GM12878 (cell line): ENCODE measurements at regions not wholly inside any gene's neighbourhood (a gene's known extent, or its start where the extent isn't known, plus 50 kb on each side); places are given as distances from the start of the nearest gene placed in this dataset.
A peak's percentile ranks its signal among the peaks of the same experiment; 100 is the strongest.

Experiments
- ATAC-seq: fragments of 200-7000 bp; cut with Tn5 transposase; 3 replicates; pipeline ENCODE4 v1.9.1; 2020; ENCODE audit warnings: mild to moderate bottlenecking, moderate library complexity
- BruUV-seq: library from RNA; stranded (reverse); fragments of 400-500 nt; replicated peaks from 2 replicates; lab custom pipeline; 2021; lab: Mats Ljungman, UMichigan
- CTCF ChIA-PET: fragments of 300-600 bp; sonication (Branson Sonifier 250); formaldehyde crosslinking; extraction: SDS; loops from one replicate; lab custom pipeline; 2021; ENCODE audit warnings: inconsistent platforms; lab: Yijun Ruan, JAX
- POLR2A ChIA-PET: fragments of 350-600 bp; formaldehyde crosslinking; extraction: SDS; loops from one replicate; lab custom pipeline; 2021; ENCODE audit warnings: inconsistent platforms; lab: Charles Lee
- RAD21 ChIA-PET: fragments of 300-600 bp; sonication (Branson Sonifier 250); formaldehyde crosslinking; loops from one replicate; lab custom pipeline; 2023; ENCODE audit warnings: antibody characterized with exemption; ENCODE audit not compliant: unreplicated experiment; lab: Charles Lee
- SMC1A ChIA-PET: fragments of 300-600 bp; sonication (Branson Sonifier 250); formaldehyde crosslinking; loops from one replicate; lab custom pipeline; 2023; ENCODE audit not compliant: unreplicated experiment, uncharacterized antibody; lab: Charles Lee
- DNase-seq: peaks from one replicate; pipeline ENCODE4 v3.0.0-alpha.2; 2011; ENCODE audit warnings: low read depth, low spot score
- FAIRE-seq: peaks from 3 replicates; lab custom pipeline; 2011; peaks lifted over from hg19 to GRCh38; lab: Jason Lieb, UNC
- H2AFZ ChIP-seq: 2 replicates; pipeline ENCODE4 v1.6.0; 2011; ENCODE audit warnings: low read depth, low read length, control low read depth; ENCODE audit not compliant: control insufficient read depth
- H3K27ac ChIP-seq: 2 replicates; pipeline ENCODE4 v1.5.1; 2011; ENCODE audit warnings: control low read depth; ENCODE audit not compliant: control insufficient read depth, insufficient read depth
- H3K27me3 ChIP-seq, 2 experiments: replicated peaks in 1 of 2; 2 replicates each; pipeline versions ENCODE4 v1.6.0 to v1.6.1; 2011; ENCODE audit warnings: low read length in 1 of 2; ENCODE audit not compliant: control insufficient read depth in 2 of 2, insufficient read depth in 2 of 2
- H3K36me3 ChIP-seq, 2 experiments: 2 replicates each; pipeline ENCODE4 v1.5.1; 2011; ENCODE audit warnings: low read length in 1 of 2; ENCODE audit not compliant: control insufficient read depth in 2 of 2, insufficient read depth in 2 of 2
- H3K4me1 ChIP-seq: 2 replicates; pipeline ENCODE4 v1.6.1; 2011; ENCODE audit warnings: mild to moderate bottlenecking, low read length, moderate library complexity, mixed read lengths; ENCODE audit not compliant: control insufficient read depth, insufficient read depth
- H3K4me2 ChIP-seq: 2 replicates; pipeline ENCODE4 v1.6.0; 2011; ENCODE audit warnings: control low read depth; ENCODE audit not compliant: control insufficient read depth, insufficient read depth
- H3K4me3 ChIP-seq: fragments of 200-600 bp; sonication (generic); 2 replicates; pipeline ENCODE4 v1.5.1; 2016
- H3K79me2 ChIP-seq: 2 replicates; pipeline ENCODE4 v1.6.0; 2011; ENCODE audit warnings: low read length; ENCODE audit not compliant: control insufficient read depth, insufficient read depth
- H3K9ac ChIP-seq: 2 replicates; pipeline ENCODE4 v1.8.0; 2011; ENCODE audit warnings: low read length, control low read depth, mixed read lengths; ENCODE audit not compliant: control insufficient read depth, insufficient read depth
- H3K9me3 ChIP-seq: replicated peaks from 3 replicates; pipeline ENCODE4 v1.5.1; 2011; ENCODE audit warnings: mild to moderate bottlenecking, low read length; ENCODE audit not compliant: control insufficient read depth, insufficient read depth
- H4K20me1 ChIP-seq: 2 replicates; pipeline ENCODE4 v1.6.0; 2011; ENCODE audit not compliant: control insufficient read depth, insufficient read depth
- CTCF ChIP-seq, 3 experiments: IDR thresholded peaks in 2 of 3; conservative IDR thresholded peaks in 1 of 3; 2 replicates each; pipeline ENCODE4 v1.5.1; 2011; ENCODE audit warnings: low read depth in 3 of 3, low read length in 3 of 3, mild to moderate bottlenecking in 3 of 3, control low read depth in 2 of 3, moderate library complexity in 2 of 3, inconsistent platforms in 1 of 3, mixed read lengths in 1 of 3; ENCODE audit not compliant: control insufficient read depth in 2 of 3, insufficient read depth in 1 of 3; ENCODE audit errors: extremely low read depth in 1 of 3
- EZH2 ChIP-seq: IDR thresholded peaks from 2 replicates; pipeline ENCODE4 v1.6.1; 2012; ENCODE audit warnings: low read depth, mild to moderate bottlenecking, control low read depth, inconsistent platforms, low read length, borderline replicate concordance; ENCODE audit not compliant: control insufficient read depth
- RAD21 ChIP-seq: IDR thresholded peaks from 2 replicates; pipeline ENCODE4 v1.6.1; 2011; ENCODE audit warnings: mild to moderate bottlenecking, low read depth, low read length, moderate library complexity; ENCODE audit not compliant: insufficient read depth
- SMC3 ChIP-seq: IDR thresholded peaks from 2 replicates; pipeline ENCODE4 v1.6.1; 2011; ENCODE audit warnings: low read length, improper control_type of control experiment, borderline replicate concordance
- ZNF274 ChIP-seq: IDR thresholded peaks from one replicate; pipeline ENCODE4 v1.8.0; 2011; ENCODE audit not compliant: insufficient read length, insufficient read depth
- WGBS: methylation state at CpG from one replicate; pipeline ENCODE4 v1.1.6; 2016; ENCODE audit warnings: low lambda C conversion rate; ENCODE audit not compliant: insufficient replicate concordance, insufficient coverage; ENCODE audit errors: missing lambda C conversion rate; 5-methylcytosine and 5-hydroxymethylcytosine counted together
- in situ Hi-C: fragments of 300-500 bp; cut with MboI; formaldehyde crosslinking; loops from 9 replicates; pipeline ENCODE4 v1.14.3; 2018; ENCODE audit warnings: mixed read lengths
- intact Hi-C: fragments of 100-400 bp; cut with micrococcal nuclease; formaldehyde crosslinking; loops from one replicate; pipeline ENCODE4 v1.14.2; 2022; ENCODE audit not compliant: unreplicated experiment

DNA sequence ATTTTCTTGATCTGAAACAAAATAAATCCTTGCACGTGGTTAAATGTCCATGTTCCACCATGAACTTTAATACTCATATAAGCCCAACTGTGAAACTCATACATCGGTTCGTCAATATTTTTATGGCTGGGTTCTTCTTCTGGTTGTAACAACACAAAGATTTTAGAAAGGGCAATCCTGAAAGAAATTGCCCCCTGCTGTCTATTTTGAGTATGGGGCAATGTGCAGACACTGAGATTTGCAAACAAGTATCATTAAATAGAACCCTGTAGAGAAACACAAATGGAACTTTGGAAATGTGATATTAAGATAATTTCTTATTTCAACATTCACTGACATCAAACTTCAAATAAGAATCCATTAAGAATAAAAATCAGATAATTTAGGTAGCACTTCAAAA lies 80.2 kb upstream of the PHACTR1 start:
- no peak for DNase-seq
- no peak for FAIRE-seq
- ChIA-PET SMC1A (interaction anchor here (1.0 to 2.3 kb wide), 6 partner anchors 9 to 345 kb away, joined by 3 to 14 read pairs (median 6); no protein-coding TSS in a partner anchor), RAD21 (interaction anchor here (1.2 to 3.2 kb wide), 3 partner anchors 28 to 694 kb away, joined by 3 to 18 read pairs (median 5); no protein-coding TSS in a partner anchor), CTCF (interaction anchor here (0.9 to 2.5 kb wide), 15 partner anchors 10 to 981 kb away, joined by 3 to 34 read pairs (median 4); partner anchors contain the start of gene EDN1), POLR2A (interaction anchor here (1.0 to 1.5 kb wide), 2 partner anchors 12 to 29 kb away, joined by 3 to 4 read pairs; no protein-coding TSS in a partner anchor)
- no peak for TF ChIP-seq ZNF274
- peak; percentile 13; the same call in 1 of the 2 replicates for TF ChIP-seq SMC3
- peak; percentile 17 to 30 (median 23); a peak in 4 of 6 replicates for TF ChIP-seq CTCF (IDR thresholded peaks at IDR 0.05 in 2 of 3, conservative IDR thresholded peaks at IDR 0.05 in 1 of 3; ENCODE audit: control insufficient read depth in 2 of 3, extremely low read depth in 1 of 3, insufficient read depth in 1 of 3, low read depth in 3 of 3, low read length in 3 of 3)
- TF ChIP-seq EZH2: no peak
- 0 out of 2 replicates have a peak, but pooled peaks have one; percentile 15 for TF ChIP-seq RAD21
- BruUV-seq: no TSS peak
- in situ Hi-C loops: no loop called here
- Histone ChIP-seq H2AFZ (no peak overlapping the region), H3K36me3 (no peaks in the 10 kb centered on the region), H3K9ac (no peak overlapping the region), H4K20me1 (no peaks in the 10 kb centered on the region), H3K4me1 (no peaks in the 10 kb centered on the region), H3K27ac (no peak overlapping the region), H3K9me3 (no peaks in the 10 kb centered on the region; the same call in 1 of the 3 replicates), H3K79me2 (no peaks in the 10 kb centered on the region), H3K27me3 (no peaks in the 10 kb centered on the region), H3K4me2 (no peak overlapping the region), H3K4me3 (no peak overlapping the region)
- 58% methylated on average over 3 of the region's 3 CpGs for WGBS
- ATAC-seq: no peak
- intact Hi-C loops: no loop called here
